Left lung (tissue), 4 donors: ENCODE measurements at regions not wholly inside any gene's neighbourhood (a gene's known extent, or its start where the extent isn't known, plus 50 kb on each side); places are given as distances from the start of the nearest gene placed in this dataset.

Experiments used
- ATAC-seq: fragments of 200-7000 bp; cut with Tn5 transposase; one replicate; pipeline ENCODE4 v1.9.1; 2020; ENCODE audit warnings: moderate library complexity
- DNase-seq, 4 donors: peaks; one replicate each; pipeline ENCODE4 v3.0.0-alpha.2; 2013 to 2020
- H3K27ac ChIP-seq, 2 donors: fragments of 200-600 bp; sonication (generic) in 1 of 2; one replicate each; pipeline versions ENCODE4 v1.5.0 to v1.8.0; 2020 to 2021
- H3K27me3 ChIP-seq, 2 donors: fragments of 200-600 bp; sonication (generic) in 1 of 2; one replicate each; pipeline versions ENCODE4 v1.5.0 to v1.8.0; 2020 to 2021
- H3K36me3 ChIP-seq, 2 donors: fragments of 200-600 bp; sonication (generic) in 1 of 2; one replicate each; pipeline versions ENCODE4 v1.5.0 to v1.8.0; 2020 to 2021
- H3K4me1 ChIP-seq, 2 donors: fragments of 200-600 bp; one replicate each; pipeline ENCODE4 v1.8.0; 2021
- H3K4me3 ChIP-seq, 2 donors: fragments of 200-600 bp; sonication (generic) in 1 of 2; one replicate each; pipeline versions ENCODE4 v1.5.0 to v1.8.0; 2020 to 2021; ENCODE audit warnings: mild to moderate bottlenecking in 1 of 2
- H3K9me3 ChIP-seq, 2 donors: fragments of 200-600 bp; sonication (generic) in 1 of 2; one replicate each; pipeline versions ENCODE4 v1.5.0 to v1.8.0; 2020 to 2021
- intact Hi-C, 2 donors: fragments of 100-400 bp; cut with DNase I; formaldehyde crosslinking; loops; one replicate each; pipeline versions ENCODE4 v1.11.2 to v1.14.2; 2022
- TF ChIP-seq, protein P1 (sequence below), 2 donors: fragments of 200-600 bp; sonication (generic) in 1 of 2; IDR thresholded peaks; one replicate each; pipeline versions ENCODE4 v1.5.0 to v1.8.0; 2021; ENCODE audit warnings: antibody characterized with exemption in 2 of 2
- donor health status: DM: no; HTN: yes; CAD: no.
- donor health status: DM: no; HTN: no; CAD: no.

DNA sequence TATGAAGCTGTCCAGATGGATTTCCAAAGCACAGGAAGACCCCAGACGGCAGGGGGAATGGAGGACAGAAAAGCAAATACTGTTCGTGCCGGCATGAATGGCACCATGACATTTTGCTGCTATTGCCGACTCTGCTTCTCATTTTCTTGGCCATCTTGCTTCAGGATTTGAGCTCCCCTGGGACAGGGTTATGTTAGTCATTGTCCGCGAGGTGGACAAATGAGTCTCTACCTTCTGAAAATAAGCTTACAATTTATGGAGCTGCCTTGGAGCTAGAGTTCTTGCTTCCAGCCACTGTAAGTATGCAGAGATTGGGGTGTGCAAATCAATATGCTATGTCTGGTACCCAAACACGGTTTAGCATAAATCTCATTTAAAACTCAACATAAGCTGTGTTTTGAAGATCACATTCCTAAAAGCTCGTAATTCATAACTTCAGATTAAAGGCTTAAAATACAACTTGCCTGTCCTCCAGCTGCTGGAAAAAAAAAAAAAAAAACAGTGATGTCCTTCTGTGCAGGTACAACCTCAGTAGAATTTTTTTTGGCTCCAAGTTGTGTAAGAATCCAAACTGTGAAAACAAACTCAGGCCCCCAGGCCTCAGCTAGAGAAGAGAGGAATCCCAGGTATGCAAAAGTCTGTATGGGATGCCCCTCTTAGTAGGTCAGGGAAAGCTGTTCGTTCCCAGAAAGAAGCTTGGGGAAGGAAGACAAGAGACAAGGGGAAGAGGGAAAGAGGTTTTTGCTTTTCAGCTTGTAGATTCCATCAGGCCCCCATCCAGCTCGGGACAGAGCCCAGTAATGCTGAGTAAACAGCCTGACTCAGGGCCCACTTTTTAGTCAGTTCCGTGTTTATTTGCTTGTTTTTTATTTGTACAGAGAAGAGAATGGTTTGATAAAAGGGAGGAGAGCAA lies 184.2 kb upstream of the FOXA2 start:
- Histone ChIP-seq H3K9me3 (no peaks in the 10 kb centered on the region), H3K36me3 (no peaks in the 10 kb centered on the region), H3K27ac (no peak overlapping the region), H3K4me3 (no peak overlapping the region), H3K4me1 (peaks cover 3 to 8% of the 10 kb centered on the region in 2 donors), H3K27me3 (no peaks in the 10 kb centered on the region)
- intact Hi-C loops: no loop called here
- DNase-seq (no peak), ATAC-seq (no peak)
- TF ChIP-seq, protein P1, sequence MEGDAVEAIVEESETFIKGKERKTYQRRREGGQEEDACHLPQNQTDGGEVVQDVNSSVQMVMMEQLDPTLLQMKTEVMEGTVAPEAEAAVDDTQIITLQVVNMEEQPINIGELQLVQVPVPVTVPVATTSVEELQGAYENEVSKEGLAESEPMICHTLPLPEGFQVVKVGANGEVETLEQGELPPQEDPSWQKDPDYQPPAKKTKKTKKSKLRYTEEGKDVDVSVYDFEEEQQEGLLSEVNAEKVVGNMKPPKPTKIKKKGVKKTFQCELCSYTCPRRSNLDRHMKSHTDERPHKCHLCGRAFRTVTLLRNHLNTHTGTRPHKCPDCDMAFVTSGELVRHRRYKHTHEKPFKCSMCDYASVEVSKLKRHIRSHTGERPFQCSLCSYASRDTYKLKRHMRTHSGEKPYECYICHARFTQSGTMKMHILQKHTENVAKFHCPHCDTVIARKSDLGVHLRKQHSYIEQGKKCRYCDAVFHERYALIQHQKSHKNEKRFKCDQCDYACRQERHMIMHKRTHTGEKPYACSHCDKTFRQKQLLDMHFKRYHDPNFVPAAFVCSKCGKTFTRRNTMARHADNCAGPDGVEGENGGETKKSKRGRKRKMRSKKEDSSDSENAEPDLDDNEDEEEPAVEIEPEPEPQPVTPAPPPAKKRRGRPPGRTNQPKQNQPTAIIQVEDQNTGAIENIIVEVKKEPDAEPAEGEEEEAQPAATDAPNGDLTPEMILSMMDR (IDR thresholded peaks at IDR 0.05): no peak

DNA sequence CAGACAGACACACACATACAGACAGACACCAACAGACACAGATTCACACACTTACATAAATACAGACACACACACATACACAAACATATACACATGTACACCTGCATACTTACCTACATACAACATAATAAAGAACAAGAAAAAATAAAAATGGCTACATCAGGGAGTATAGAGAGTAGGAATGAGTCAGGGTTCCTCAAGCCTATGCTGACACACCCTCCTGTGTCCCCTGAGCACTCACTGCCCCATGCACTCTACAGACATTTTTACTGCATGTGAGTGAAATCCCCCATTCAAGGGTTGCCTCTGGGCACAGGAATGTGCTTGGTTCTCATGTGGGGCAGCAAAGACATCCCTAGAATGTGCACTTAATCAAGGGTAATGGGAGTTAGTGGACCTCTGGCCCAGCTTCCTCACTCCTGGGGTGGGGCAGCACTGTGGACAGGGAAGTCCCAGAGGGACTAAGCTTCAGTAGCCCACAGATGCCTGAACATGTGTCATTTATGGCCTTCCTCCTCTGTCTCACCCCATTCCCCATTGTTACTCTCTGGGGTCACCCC lies 185.9 kb upstream of the FOXA2 start:
- Histone ChIP-seq H3K4me1 (no peaks in the 10 kb centered on the region), H3K36me3 (no peaks in the 10 kb centered on the region), H3K4me3 (no peak overlapping the region), H3K9me3 (no peaks in the 10 kb centered on the region), H3K27me3 (no peaks in the 10 kb centered on the region), H3K27ac (no peak overlapping the region)
- ATAC-seq (no peak), DNase-seq (no peak)
- intact Hi-C loops: no loop called here
- TF ChIP-seq, protein P1 (IDR thresholded peaks at IDR 0.05): no peak

DNA sequence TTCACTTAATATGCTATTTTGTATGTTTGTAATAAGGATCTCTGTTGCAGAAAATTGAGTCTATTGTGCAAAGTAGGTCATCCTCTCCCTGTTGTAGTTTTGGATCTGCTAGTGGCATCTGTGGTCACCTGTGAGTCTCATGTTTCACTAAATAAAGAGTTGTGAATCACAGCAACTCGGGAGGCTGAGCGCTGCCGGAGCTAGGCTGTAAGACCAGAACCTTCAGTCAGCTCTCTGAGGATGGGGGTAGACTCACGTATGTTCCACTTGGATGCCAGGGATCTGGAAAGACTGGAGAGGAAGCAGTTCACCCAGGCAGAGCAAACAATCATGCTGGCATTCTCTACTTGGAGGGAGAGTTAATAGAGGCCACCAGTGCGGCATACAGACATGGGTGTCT lies 187.3 kb upstream of the FOXA2 start:
- intact Hi-C loops: no loop called here
- Histone ChIP-seq H3K9me3 (no peaks in the 10 kb centered on the region), H3K4me1 (no peaks in the 10 kb centered on the region), H3K4me3 (no peak overlapping the region), H3K27ac (no peak overlapping the region), H3K27me3 (no peaks in the 10 kb centered on the region), H3K36me3 (no peaks in the 10 kb centered on the region)
- TF ChIP-seq, protein P1 (IDR thresholded peaks at IDR 0.05): no peak
- no peak for ATAC-seq
- DNase-seq: no peak

DNA sequence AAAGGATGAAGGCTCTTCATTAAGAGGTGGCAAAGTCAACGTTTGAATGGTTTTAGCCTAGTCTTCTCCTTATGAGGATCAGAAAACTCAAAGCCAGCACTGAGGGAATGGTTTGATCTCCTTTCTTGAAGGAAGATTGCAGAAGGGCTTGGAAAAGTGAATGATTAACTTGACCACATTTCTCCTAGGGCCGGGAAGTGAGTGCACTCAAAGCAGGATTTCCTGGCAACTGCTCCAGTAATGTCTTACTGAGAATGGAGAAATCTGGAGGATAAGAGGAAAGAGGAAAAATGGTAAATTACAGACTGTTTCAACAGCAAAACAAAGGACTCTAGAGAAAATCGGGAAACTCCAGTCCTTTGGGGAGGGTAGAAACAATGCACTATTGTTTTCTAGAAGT lies 189.0 kb upstream of the FOXA2 start:
- H3K27me3 ChIP-seq: no peaks in the 10 kb centered on the region
- ATAC-seq (peak; percentile 46), DNase-seq (no peak)
- no peak overlapping the region for H3K27ac ChIP-seq
- TF ChIP-seq, protein P1 (IDR thresholded peaks at IDR 0.05): no peak
- no peaks in the 10 kb centered on the region for H3K9me3 ChIP-seq
- H3K4me1 ChIP-seq: no peaks in the 10 kb centered on the region
- H3K4me3 ChIP-seq: no peak overlapping the region
- no peaks in the 10 kb centered on the region for H3K36me3 ChIP-seq
- intact Hi-C loops: no loop called here

DNA sequence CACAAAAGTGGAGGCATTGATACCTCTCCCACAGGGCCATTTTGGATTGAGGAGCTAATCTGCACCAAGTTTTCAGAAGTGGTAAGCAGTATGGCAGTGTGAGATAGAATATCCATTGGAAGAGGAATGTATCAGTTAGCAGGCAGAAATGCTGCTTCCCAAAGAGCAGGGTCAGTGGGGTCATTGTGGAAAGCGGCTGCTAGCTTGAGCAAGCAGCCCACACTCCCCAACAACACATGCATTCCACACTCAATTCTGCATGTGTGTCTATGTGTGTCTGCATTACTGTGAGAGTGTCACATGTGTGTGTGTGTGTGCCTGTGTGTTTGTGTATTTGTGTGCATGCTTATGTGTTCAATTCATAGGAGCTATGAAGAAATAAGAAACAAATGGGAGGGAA lies 190.9 kb upstream of the FOXA2 start:
- Histone ChIP-seq H3K27ac (no peak overlapping the region), H3K36me3 (no peaks in the 10 kb centered on the region), H3K27me3 (no peaks in the 10 kb centered on the region), H3K4me1 (no peaks in the 10 kb centered on the region), H3K4me3 (no peak overlapping the region), H3K9me3 (no peaks in the 10 kb centered on the region)
- no peak for DNase-seq
- intact Hi-C loops: no loop called here
- TF ChIP-seq, protein P1 (IDR thresholded peaks at IDR 0.05): no peak
- ATAC-seq: no peak
